Stimulated activated CD4-positive, alpha-beta T cell treated with anti-CD3 and anti-CD28 coated beads, TNF-alpha, amount 100 ng/mL, for 4 hours (primary cell): ENCODE measurements at regions not wholly inside any gene's neighbourhood (a gene's known extent, or its start where the extent isn't known, plus 50 kb on each side); places are given as distances from the start of the nearest gene placed in this dataset.

Source experiments
- DNase-seq, 3 experiments: peaks; one replicate each; pipeline ENCODE4 v3.0.0-alpha.2; 2020; ENCODE audit warnings: low read depth in 3 of 3

DNA sequence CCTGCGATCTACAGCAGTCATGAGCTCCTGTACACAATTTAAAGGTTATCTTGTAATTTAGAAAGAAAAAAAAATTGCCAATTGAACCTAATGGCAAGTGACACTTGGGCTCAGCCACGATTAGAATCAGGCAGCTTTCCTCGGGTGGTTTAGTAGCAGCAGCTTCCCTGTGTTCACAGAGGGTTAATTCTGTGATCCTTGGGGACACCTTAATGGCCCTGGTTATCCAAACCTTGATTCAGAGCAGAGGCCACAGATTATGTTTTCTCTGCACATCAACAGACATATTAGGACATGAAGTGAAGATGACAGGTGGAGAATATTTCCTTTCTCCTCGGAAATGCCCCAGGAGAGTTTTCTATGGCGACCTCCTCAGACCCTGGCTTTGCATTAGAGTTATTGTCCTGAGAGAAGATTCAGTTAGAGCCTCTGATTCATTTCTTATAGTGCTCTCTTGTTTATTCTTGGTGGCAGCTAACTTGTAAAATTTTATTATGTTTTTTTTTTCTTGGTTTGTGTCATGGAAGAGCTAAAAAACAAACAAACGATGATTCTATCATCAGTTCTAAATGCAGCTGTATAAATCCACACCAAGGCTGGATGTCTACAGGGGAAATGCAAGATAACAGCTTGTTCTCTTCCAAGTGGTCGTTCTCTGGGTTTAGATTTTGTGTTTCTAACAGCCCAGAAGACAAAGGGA lies 351.2 kb upstream of the DYNLRB2 start:
- no peak for DNase-seq

DNA sequence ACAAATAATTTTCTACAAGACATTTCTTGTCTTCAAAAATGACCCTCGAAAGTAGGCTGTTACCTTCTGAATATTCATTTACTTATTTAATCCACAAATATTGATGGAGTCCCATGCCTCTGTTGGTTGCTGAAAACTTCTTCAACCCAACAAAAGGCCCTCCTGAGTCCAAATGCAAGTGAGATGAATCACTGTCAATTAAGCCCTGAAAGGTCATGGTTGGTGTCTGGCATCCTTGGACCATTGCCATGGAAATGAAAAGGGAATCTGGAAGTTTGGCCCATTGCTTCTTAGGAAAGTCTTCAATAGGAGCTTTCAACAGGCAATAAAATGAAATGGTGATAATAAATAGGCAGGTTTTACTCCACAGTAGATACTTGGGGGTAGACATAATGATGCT lies 364.7 kb upstream of the DYNLRB2 start:
- DNase-seq, result no peak

DNA sequence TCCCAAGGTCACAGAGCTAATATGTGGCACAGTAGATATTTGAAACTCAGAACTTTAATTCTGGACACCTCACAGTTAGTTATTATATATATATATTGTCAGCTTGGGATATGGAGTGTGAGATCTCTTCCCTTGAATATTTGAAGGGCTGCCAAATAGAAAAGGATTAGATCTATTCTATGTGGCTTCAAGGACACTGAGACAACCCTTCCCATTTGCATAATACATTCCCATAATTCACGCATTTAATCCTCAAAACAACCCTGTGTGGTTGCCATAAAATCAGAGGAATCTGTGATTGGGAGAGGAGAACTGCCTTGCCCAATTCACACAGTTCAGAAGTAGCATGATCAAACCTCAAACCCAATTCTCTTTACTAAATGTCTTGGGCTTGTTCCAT lies 365.8 kb upstream of the DYNLRB2 start:
- DNase-seq, result no peak

DNA sequence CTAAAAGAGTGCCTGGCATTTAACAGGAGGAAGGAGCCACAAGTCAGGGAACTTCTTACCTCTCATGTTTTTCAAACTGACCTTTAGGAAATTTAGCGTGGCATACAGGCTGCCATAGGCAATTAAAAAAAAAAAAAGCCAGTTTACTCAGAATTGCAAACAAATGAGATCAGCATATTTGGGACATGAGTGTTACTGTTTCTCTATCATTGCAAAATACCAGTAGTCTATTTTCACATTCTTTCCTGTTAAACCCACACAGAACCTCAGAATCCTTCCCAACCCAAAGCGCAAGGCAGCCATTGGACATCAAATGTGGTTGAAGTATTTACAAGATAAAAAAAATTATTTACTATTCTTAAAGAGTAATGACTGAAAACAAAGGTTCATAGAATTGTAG lies 366.4 kb upstream of the DYNLRB2 start:
- no peak for DNase-seq

DNA sequence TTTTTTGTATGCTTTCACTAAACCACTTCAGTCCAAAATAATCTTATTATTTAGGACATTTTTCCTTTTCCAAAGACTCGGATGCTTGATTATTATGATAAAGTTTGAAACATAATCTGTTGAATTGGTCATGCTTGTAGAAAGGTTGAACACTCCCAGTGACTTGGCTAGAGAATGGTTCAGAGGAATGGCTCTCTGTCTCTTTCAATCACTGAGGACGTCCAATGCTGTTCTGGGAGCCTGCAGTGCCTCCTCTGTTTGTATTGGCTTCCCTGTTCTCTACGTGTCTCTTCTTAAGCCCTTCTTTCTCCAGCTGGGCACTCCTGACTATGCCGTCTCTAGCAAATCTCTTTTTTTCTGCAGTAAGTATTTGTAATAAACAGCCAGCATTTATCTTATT lies 369.0 kb upstream of the DYNLRB2 start:
- no peak for DNase-seq

DNA sequence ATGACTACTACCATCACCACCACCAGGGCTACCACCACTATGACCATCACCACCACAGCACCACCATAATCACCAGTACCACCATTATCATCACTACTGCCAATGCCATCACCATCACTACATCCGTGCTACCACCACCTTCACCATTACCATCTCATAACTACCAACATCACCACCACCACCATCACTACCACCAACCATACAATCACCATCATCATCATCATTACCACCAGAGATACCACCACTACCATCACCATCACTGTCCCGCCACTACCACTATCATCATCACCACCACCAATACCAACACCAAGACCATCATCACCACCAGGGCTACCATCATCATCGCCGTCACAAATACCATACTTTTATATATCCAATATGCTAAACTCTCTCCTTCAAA lies 369.6 kb upstream of the DYNLRB2 start:
- DNase-seq, result no peak

DNA sequence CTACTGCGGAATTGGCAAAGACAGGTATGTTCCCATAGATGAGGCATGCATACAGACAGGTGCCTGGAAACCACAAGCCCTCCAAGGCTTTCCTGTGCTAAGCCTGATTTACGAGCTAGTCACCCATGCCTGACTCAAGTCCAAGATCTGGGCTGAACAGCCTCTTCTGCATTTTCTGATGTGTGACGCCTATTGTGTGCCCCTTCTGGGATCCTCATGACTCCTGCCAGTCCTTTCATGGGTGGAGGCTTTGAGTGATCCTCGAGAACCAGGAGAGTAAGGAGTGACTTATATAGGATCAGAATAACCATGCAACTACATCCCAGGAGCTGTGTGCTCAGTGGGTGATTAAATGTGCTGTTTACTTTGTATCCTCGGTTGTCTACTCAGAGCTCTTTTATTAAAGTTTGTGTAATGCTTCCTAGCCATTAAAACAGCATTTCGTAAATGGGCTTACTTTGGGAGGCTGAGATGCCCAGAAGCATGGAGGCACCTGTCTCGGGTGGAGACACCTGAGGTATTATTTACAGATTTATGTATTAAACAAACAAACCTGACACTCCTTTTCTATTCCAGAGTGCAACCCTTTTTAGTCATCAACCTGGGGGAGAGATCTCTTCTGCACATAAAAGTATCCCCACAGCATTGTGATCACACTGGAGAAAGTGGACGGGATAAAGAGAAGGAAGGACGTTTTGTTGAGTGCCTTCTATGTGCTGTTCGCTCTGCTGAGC lies 373.0 kb upstream of the DYNLRB2 start:
- no peak for DNase-seq

DNA sequence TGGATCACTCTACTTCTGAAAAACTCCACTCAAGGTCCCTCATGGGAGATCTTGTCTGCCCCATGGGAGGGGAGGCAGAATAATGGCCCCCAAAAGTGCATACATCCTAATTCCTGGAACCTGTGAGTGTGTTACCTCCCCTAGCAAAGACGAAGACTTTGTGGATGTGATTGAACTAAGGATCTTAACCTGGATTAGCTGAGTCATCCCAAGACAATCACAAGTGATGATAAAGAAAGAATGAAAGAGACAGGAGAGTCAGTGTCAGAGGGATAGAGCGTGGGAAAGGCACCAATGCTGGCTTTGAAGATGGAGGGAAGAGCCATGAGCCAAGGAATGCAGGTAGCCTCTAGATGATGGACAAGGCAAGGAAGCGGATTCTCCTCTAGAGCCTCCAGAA lies 374.7 kb upstream of the DYNLRB2 start:
- no peak for DNase-seq

DNA sequence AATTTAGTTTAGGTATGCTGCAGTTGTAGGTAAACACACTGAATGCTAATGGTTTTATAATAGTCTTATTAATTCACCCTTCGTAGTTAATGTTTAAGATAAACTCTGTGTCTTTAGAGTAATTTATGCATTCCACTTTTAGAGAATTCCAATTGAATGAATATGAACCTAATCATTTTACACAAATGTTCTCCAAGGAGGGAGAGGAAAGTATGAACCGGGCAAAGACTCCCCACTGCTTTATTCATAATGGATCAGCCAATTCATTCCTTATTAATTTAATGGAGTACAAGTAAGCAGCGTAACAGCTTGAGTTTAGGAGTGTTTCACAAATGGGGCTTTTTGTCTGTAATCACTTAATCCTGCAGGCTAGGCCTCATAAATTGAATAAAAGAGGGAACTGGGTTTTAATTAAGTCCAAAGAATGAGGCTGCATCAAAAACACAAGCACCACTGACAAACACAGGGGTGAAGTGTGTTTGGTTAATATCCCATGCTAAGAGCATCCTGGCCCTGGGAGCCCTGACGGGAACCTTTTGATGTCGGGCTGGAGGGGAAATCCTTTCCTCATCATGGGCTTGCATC lies 375.7 kb upstream of the DYNLRB2 start:
- no peak for DNase-seq

DNA sequence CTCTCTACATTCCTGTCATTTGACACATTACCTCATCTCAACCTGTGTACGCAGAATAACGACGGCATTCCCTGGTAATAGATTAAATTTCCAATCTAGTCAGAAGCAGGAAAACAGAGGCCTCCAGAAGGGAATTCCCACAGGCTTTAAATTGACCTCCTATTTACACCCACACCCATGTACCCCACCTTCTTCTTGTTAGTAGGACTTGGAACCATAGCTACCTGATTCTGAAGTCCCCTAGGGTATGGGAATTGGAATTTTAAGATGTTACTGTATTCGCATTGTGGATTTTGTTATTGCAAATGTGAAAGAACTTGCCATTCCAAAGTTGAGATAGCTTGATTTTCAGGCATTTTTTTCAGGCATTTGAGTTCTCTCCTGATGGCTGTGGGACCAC lies 377.5 kb upstream of the DYNLRB2 start:
- DNase-seq, result no peak

DNA sequence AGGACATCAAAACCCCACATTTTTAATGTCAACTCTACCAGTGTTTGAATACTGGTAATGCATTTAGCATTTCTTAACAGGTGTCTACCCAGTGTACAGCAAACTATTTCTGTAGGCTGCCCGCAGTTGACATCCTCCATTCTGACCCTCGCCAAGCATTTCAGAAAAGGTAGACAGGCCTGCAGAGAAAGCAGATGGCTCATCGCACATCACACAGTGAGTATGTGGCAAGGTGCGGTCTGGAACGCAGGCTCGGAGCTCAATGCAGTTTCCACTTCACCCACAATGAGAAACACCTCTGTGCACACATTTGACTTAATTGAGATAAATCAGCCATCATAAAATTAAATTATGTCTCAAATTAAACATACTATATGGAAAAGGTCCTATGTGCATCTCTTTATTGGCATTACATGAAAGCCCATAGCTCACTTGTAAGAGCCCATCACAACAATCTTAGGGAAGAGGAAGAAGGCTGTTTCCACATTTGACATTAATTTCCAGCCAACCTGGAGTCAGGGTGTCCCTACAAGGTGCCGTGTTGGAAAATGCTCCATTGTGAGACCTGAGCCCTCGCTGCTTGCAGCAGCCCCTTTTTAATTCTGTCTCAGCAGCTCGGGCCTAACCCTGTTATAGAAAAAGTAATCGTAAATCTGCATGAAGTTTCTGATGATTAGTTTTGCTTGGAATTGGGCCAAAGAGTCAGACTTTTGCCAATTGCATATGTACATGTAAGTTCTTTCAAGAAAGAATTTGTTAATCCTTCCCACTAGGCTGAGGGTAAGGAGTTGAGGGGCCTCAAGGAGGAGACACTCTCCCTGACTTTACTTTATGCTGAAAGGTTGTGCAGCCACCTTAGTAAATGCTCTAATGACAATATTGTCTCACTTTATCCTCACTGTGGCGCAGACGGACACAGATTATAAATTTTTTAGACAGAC lies 378.7 kb upstream of the DYNLRB2 start:
- DNase-seq, result no peak

DNA sequence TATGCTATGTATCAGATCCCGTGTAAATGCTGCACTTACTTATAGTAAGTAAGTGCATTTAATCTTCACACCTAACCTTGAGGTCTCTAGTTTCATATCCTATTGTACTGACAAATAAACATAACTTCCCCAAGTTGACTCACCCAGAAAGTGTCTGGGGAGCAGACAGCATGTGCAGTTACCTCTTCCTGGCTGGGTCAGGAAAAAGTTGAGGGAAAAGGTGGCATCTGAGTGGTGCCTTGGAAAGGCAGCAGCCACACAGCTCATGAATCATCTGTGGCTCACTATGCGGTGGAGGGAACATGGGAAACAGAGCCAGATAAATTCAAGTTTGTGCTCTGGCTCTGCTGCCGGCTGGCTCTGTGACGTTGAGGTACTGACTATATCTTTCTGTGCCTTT lies 382.0 kb upstream of the DYNLRB2 start:
- DNase-seq, result no peak

DNA sequence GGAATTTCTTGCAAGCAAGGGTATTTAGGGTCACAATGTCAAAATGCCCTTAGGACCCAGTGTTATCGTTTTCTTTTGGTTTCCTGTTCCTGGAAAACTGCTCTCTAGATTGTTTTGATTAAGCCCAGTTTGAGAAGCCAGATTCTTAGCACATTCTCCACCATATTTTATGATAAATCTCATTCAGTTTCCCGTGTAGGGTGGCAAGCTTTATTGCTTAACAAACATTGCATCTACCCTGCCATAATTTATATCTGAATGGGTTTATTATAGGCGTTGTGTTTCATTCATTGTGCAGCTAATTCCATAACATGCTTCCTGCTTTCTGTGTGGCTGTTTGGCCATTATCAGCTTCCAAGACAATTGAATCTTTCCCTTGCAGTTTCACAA lies 389.1 kb upstream of the DYNLRB2 start:
- DNase-seq, result no peak

DNA sequence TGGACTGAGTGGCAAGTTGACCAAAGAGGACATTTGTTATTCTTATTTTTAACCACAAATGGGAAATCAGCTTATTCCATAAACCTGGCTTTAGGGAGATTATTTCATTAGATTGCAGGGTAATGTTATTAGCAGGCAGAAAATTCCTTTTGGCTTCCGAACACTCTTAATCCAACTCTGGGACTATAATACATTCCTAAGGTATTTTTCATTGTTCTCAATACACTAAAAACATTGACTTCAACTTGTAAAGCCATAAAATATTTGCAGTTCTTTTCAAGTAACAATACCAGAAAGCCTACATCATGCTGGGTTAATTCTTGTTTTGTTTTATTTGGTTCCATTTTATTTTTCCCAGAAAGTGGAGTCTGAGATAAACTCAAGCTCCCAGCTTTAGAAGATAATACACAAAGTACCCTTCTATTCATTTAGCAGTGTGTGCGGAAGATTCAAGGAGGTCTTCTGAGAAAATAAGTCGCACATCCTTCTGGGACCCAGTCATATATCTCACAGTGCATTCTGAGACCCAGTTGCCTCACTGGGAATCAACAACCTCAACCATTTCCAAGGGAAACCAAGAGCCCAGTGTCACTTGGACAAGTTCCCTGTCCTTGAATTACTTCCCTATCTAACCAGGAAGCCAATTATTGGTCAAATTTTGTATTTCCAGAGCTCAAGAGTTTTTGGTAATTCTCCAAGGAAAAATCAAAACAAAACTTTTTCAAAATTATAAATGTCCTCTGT lies 389.6 kb upstream of the DYNLRB2 start:
- DNase-seq, result no peak

DNA sequence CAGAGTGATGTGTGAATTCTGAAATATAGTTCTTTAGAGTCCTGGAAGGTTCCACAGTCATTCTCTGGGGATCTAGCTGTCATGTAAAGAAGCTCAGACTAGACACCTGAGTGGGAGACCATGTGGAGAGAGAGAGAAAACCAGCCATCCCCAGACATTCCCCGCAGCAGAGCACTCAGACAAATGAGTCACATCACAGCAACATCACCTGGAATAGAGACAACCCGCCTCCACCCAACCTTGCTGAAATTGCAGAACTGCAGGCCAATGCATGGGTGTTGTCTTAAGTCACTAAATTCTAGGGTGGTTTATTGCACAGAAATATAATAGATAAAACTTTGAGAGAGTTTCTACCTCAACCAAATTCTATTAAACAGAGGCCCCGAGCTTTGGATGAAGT lies 392.0 kb upstream of the DYNLRB2 start:
- no peak for DNase-seq

DNA sequence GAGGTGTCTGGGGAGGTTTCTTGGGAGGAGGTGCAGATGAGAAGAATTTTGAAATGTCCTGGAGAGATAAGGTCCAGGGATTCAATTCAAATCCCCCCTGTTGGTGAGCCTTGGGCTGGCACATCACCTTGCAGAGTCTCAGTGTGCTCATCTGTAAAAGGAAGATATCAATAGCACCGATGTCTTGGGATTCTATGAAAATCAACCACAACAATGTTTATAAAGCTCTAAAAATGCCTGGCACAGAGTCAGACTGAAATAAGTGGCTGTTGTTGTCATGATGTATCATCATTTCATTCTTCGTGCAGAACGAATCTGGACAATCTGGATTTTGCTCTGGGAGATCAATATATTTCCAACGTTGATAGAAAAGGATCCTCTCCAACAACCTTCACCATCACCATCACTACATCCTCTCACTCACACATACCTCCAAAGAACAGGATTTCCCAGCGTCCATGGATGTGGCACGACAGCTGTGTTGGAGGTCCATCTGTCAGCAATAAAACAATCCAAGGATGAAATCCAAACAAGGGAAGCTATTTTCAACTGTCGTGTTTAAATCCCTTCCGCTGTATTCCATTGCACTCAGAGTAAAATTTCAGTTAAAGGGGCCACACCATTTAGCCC lies 393.7 kb upstream of the DYNLRB2 start:
- no peak for DNase-seq

DNA sequence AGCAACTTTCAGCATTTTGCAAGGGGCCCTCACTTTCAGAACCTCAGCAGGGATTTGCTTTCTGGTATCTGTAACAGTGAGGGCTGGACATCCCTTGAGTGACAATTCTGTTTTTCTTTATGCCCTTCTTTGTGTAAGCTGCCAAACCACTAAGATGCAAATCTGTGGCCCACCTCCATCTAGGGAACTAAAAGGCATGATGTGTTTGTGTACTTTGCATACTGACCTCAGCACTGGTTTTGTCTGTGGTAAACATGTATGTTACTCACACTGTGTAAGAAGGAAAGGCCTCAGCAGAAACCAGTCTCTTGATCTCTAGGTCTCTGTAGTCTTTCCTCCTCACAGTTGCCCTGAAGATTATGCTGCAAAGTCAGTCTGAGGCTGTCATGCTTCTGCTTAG lies 396.6 kb upstream of the DYNLRB2 start:
- no peak for DNase-seq

DNA sequence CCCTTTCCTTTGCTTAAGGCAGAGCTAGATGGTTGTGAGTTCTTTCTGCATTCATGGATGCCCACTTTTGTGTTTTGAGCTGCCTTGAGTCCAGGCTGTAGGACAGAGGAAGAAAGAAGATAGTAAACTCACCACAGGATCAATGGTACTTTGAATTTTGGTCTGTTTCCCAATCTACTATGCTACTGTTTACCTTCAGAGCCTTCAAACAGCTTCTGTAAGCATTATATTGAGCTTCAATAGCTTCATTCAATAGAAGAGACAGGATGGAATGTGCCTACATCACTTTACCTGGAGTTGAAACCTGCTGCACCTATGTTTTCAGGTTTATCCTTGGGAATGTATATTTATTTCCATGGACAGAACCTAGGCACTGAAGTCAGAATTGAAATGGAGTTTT lies 397.9 kb upstream of the DYNLRB2 start:
- DNase-seq, result no peak

DNA sequence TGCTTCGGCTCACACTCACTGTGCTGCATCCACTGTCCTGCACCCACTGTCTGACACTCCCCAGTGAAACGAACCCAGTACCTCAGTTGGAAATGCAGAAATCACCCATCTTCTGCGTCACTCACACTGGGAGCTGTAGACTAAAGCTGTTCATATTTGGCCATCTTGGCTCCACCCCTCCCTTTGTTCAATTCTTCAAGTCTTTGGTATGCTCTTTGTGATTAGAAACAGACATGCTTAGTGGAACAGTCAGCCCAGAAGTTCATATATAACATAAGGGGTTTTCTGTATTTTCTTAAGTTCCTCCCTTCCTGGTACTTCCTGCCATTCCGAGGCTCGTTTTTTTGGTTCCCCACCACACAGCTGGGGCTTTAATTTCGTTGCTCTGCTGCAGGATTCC lies 398.5 kb upstream of the DYNLRB2 start:
- DNase-seq, result no peak

DNA sequence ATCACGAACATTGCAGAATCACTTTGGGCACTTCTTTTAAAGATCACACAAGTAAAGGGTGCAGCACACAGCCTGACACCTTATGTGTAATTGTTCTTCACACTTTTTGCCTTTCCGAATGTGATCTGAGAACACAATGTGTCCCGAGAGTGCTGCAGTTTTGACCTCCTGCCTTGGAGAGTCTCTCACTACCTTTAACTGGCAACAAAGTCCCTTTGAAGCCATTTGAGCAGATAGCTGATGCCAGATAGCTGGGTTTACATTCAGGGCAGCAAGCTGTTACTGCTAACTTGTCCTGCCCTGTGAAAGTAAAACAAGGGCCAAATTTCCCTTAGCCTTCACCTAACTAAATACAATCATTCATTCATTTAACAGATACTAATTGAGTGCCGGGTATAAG lies 411.0 kb upstream of the DYNLRB2 start:
- no peak for DNase-seq

DNA sequence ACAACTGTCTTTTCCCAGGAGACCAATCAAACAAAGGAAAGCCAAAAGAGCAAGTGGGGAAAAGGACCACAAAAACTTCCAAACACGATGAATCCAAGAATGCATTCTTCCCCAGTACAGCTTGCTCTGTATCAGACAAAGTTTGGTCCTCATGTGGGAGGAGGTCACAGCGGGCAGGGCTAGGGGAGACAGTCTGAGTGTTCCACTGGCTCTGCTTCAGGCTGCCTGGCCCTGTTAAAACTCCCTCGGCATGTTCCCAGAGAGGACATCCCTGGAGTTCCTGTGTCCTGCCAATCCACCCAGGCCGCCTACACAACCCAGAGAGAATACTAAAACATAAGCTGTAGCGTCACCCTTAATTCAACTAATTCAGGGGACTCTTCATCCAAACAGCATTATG lies 415.1 kb upstream of the DYNLRB2 start:
- no peak for DNase-seq
